GM19025 (cell line): ENCODE measurements at regions not wholly inside any gene's neighbourhood (a gene's known extent, or its start where the extent isn't known, plus 50 kb on each side); places are given as distances from the start of the nearest gene placed in this dataset.

Experiments
- ATAC-seq: cut with Tn5 transposase; IDR thresholded peaks from one replicate; pipeline ENCODE4 v1.9.1; 2021; ENCODE audit warnings: mild to moderate bottlenecking, low read depth, moderate library complexity; ENCODE audit not compliant: unreplicated experiment

DNA sequence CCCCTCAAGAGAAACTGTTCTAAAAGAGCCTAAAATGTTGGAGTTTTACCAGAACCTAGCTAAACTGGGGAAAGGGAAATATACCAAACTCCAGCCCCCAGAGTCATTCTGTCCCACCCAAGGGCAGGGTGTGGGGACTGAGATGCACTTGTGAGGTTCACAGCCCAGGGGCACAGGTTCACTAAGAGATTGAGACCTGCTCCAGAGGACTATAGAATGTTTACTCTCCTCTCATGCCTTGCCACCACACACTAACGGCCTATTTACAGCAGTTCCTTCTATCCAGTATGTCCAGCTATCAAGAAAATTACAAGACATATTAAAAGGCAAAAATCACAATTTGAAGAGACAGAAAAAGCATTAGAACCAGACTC lies 60.6 kb upstream of the PARP11 start:
- ATAC-seq: no peak

DNA sequence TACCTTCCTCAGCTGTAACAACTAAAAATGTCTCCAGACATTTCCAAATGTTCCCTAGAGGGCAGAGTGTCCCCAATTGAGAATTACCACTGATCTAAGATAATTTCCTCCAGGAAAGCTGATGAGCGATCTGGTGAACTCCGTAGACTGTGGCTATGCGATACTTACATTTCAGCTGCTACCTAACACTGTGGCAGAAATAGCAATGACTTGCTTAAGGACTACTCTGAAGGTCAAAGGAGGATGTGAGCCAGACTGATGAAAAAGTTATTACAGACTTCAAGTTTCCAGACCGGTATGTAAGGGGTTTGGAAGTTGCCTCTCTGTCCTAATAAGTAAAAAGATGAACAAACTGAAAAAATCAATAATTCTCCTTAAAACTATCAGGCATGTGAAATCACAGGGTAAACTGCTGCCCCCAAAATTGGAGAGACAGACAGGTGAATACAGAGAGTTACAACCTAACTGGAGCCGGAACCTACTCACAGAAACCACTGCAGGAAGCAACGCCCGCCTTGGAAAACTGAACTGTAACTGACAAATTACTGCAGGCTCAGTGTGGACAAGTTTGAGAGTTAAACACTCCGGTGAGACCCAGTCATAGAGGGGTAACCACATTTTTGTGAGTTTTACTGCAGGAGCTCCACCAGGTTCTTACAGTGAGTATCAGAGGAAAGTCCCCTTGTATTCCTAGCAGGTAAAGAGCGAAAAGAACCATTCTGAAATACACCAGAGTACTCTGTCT lies 60.0 kb upstream of the PARP11 start:
- ATAC-seq: no peak

DNA sequence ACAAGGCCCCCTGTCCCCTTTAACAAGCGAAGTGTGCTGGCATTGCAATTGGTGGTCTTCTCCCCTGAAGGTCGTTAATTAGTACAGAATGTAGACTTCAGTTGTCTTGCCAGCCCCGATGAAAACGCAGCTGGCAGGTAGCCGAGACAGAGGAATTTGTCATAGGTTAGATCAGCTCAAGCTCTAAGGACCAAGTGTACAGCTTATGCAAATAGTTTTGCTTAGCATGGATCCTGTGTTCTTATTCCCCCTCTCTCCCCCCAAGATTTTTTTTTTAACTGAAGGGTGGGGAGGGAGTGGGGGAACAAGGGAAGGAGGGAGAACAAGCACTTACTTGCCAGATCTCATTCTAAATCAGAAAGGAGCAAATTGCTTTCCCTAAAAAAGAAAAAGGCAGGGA lies 58.6 kb upstream of the PARP11 start:
- no peak for ATAC-seq

DNA sequence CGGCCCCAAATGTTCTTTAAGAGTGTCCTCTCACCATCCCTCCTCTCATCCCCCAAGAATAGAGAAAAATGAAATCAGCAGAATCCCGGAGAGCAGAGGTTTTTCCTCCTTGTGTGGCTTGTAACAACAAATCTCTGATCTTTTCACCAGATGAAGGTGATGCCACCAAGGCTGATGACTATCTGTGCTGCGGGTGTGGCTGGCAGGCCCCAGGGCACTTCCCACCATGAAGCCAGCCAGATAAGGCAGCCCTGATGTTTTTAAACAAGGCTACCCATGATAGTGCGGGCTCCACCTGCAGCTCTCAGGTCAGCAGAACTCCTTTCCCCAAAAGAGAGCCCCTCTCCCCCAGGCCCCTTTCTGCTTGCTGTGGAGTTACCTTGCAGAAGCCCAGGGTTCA lies 58.0 kb upstream of the PARP11 start:
- no peak for ATAC-seq

DNA sequence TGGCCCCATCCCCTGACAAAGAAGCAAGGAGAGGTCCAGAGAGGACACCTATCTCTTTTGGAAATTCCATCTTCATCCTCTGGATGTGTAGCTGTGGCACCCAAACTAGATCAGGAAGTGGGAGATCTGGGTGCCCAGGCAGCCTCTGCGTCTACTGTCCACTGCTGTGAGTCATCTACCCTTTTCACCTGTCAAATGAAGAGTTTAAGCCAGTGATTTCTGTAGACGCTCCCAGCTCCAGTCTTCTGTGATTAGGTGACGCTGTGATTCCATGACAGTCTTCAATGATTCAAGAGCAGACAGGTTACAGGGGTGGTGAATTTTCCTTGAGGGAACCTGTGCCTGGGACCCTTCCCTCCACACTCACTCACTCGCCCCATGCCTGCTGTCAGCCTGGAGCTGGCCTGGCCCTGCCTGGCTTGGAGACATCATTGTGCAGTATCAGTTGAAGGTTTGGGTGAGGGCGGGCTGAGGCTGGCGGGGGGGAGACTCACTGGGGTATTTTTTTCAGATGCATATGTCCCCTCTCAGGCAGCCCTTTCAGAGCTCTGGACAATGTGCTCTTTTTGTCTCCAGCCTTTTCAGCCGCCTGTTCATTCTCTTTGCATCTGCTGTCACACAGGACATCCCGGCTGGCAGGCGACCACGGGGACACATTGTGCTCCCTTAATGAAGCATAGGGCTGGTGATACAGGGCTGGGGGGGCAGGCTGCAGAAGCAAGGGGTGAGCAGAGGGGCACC lies 56.8 kb upstream of the PARP11 start:
- no peak for ATAC-seq

DNA sequence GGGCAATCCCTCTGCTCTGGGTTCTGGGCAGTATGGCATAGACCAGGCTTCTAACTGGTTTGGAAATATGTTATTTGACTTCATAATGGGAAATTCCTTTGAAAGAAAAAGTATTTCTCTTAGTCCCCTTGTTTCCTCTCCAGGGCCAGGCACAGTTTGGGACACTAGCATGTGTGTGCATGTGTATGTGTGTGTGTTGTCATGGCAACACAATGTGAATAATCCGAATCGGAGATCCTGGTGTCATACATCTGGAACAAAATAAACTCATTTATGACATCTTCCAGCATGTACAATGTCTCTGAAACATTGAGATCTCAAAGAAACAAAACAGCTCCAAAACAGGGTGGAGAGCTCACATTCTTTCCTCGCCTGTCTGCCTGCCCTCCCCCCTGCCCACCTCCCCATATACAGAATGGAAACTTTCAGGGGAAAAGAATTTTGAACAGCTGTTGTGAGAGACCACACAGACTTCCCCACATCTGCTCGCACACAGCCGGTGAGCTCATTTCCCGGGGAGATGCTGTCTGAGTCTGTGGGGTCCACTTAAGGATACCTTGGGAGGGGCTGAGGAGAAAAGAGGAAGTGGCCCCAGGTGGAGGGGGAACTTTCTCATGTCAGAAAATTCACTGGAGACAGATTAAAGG lies 55.5 kb upstream of the PARP11 start:
- no peak for ATAC-seq

DNA sequence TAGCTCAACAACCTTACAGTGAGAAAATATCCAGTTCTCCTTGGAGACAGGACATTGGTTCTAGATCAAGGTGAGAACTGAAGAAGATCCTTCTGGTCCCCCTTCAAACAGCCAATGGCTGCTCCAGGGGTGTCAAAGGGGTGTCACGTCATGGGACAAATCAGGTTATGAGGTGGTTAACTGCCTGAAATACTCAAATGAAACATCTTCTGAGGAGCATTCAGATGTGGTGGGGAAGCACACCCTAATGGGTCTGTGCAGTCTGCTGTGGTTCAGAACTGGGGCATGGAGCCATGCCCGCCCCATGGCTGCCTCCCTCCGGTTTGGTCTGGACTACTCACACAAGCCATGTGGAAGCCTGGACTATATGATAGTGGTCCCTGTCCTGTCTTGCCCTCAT lies 52.4 kb upstream of the PARP11 start:
- no peak for ATAC-seq

DNA sequence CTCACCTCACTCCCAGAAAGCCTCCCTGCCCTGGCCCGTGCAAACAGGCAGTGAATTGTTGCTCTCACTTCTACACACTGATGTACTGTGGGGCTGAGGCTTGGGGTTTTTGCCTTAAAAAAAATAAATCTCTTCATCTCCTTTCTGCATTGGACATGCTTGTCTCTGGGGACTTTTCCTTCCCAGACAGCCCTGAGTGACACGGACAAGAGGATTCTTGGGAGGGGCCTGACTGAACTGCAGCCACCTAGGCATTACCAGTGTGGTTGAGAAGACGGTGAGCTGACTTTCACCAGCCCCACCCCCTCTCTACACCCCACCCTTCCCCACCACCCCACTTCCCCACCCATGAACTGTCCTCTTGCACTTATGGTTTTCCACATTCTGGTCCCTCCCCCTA lies 51.6 kb upstream of the PARP11 start:
- ATAC-seq: no peak

DNA sequence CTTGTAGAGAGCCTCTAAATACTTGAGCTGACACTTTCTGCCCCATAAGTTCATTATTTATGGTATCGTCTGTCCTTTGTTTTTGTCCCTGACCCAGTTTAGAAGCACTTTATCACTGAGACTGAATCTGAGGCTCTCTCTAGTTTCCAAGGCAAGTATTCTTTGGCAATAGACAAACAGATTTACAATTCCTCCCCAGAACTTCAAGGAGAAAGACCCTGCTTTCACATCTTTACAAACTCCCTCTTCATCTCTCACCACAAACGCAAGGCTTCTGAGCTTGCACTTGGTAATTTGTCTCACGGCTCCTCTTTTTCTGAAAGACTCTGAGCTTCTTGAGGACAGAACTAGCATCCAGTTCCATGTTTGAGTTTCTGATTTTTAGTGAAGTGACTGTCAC lies 49.8 kb upstream of the PARP11 start:
- ATAC-seq: no peak
